Endothelial cell of umbilical vein (primary cell): ENCODE measurements at regions not wholly inside any gene's neighbourhood (a gene's known extent, or its start where the extent isn't known, plus 50 kb on each side); places are given as distances from the start of the nearest gene placed in this dataset.

Experiments
- BruUV-seq: library from RNA; stranded (reverse); fragments of 400-500 nt; replicated peaks from 2 replicates; lab custom pipeline; 2021; lab: Mats Ljungman, UMichigan
- CTCF ChIA-PET: fragments of 300-600, 350-600 bp; sonication (Branson Sonifier 250); formaldehyde crosslinking; loops from one replicate; lab custom pipeline; 2021; ENCODE audit warnings: antibody characterized with exemption, inconsistent platforms; lab: Charles Lee
- POLR2A ChIA-PET: fragments of 300-600, 350-600 bp; sonication (Branson Sonifier 250); formaldehyde crosslinking; loops from one replicate; lab custom pipeline; 2021; ENCODE audit warnings: antibody characterized with exemption, inconsistent platforms; lab: Charles Lee
- DNase-seq: peaks from one replicate; pipeline ENCODE4 v3.0.0-alpha.2; 2011; ENCODE audit warnings: low read depth, low spot score
- FAIRE-seq: peaks from 2 replicates; lab custom pipeline; 2011; peaks lifted over from hg19 to GRCh38; lab: Jason Lieb, UNC
- H2AFZ ChIP-seq: 2 replicates; pipeline ENCODE4 v1.6.0; 2012; ENCODE audit warnings: low read depth, low read length, control low read depth, inconsistent platforms
- H3K27ac ChIP-seq: 2 replicates; pipeline ENCODE4 v1.5.1; 2011; ENCODE audit warnings: low read depth, mild to moderate bottlenecking, control low read depth, low read length, moderate library complexity; ENCODE audit not compliant: insufficient read depth
- H3K27me3 ChIP-seq, 2 experiments: 2 replicates each; pipeline versions ENCODE4 v1.6.0 to v1.6.1; 2011; ENCODE audit warnings: low read length in 2 of 2, mixed read lengths in 1 of 2; ENCODE audit not compliant: control insufficient read depth in 2 of 2, insufficient read depth in 2 of 2
- H3K36me3 ChIP-seq, 2 experiments: 2 replicates in 1 of 2; 3 replicates in 1 of 2; pipeline ENCODE4 v1.5.1; 2011; ENCODE audit warnings: low read length in 2 of 2, mild to moderate bottlenecking in 1 of 2, moderate library complexity in 1 of 2; ENCODE audit not compliant: control insufficient read depth in 2 of 2, insufficient read depth in 2 of 2; ENCODE audit errors: extremely low read depth in 1 of 2
- H3K4me1 ChIP-seq: 3 replicates; pipeline ENCODE4 v1.5.1; 2011; ENCODE audit warnings: mild to moderate bottlenecking, low read length; ENCODE audit not compliant: control insufficient read depth, insufficient read depth; ENCODE audit errors: extremely low read depth
- H3K4me2 ChIP-seq: 2 replicates; pipeline ENCODE4 v1.6.1; 2011; ENCODE audit warnings: low read length, control low read depth, mixed read lengths; ENCODE audit not compliant: insufficient read depth
- H3K4me3 ChIP-seq, 3 experiments: fragments of 200-600 bp in 1 of 3; sonication (generic), shearing (Covaris generic) in 1 of 3; replicated peaks in 1 of 3; 2 replicates each; pipeline ENCODE4 v1.5.1; 2011 to 2016; ENCODE audit warnings: control low read depth in 3 of 3, low read length in 3 of 3, mild to moderate bottlenecking in 2 of 3, inconsistent platforms in 1 of 3, low read depth in 1 of 3, moderate library complexity in 1 of 3; ENCODE audit not compliant: insufficient read depth in 1 of 3
- H3K79me2 ChIP-seq: 2 replicates; pipeline ENCODE4 v1.6.0; 2012; ENCODE audit warnings: low read length, inconsistent platforms; ENCODE audit not compliant: control insufficient read depth, insufficient read depth
- H3K9ac ChIP-seq: replicated peaks from 2 replicates; pipeline ENCODE3; 2011; ENCODE audit warnings: low read length, control low read depth; ENCODE audit not compliant: insufficient read depth; ENCODE audit errors: extremely low read depth
- H3K9me1 ChIP-seq: replicated peaks from 3 replicates; pipeline ENCODE4 v1.6.0; 2011; ENCODE audit warnings: mild to moderate bottlenecking, low read length; ENCODE audit not compliant: control insufficient read depth, insufficient read depth; ENCODE audit errors: extremely low read depth
- H3K9me3 ChIP-seq: replicated peaks from 2 replicates; pipeline ENCODE4 v1.5.1; 2012; ENCODE audit warnings: low read length, inconsistent platforms; ENCODE audit not compliant: control insufficient read depth, insufficient read depth
- H4K20me1 ChIP-seq: replicated peaks from 2 replicates; pipeline ENCODE3; 2011; ENCODE audit warnings: mild to moderate bottlenecking, low read length; ENCODE audit not compliant: control insufficient read depth, insufficient read depth; ENCODE audit errors: extremely low read depth
- EZH2 ChIP-seq: IDR thresholded peaks from 2 replicates; pipeline ENCODE4 v1.6.1; 2012; ENCODE audit warnings: borderline replicate concordance, low read depth, mild to moderate bottlenecking, moderate library complexity, low read length, inconsistent platforms; ENCODE audit not compliant: severe bottlenecking
- FOS ChIP-seq: IDR thresholded peaks from 2 replicates; pipeline ENCODE4 v1.6.1; 2011; ENCODE audit warnings: mild to moderate bottlenecking, low read length, moderate library complexity, borderline replicate concordance; ENCODE audit not compliant: insufficient read depth
- GATA2 ChIP-seq: IDR thresholded peaks from 2 replicates; pipeline ENCODE4 v1.7.0; 2011; ENCODE audit warnings: low read depth, mild to moderate bottlenecking, moderate library complexity, mixed read lengths, low read length; ENCODE audit not compliant: insufficient read length, insufficient read depth
- JUN ChIP-seq: IDR thresholded peaks from 2 replicates; pipeline ENCODE4 v1.6.1; 2011; ENCODE audit warnings: borderline replicate concordance, low read depth; ENCODE audit not compliant: insufficient read length, insufficient read depth
- MYC ChIP-seq: IDR thresholded peaks from one replicate; pipeline ENCODE4 v1.6.1; 2011; ENCODE audit warnings: mild to moderate bottlenecking, low read depth, low read length
- POLR2A ChIP-seq: IDR thresholded peaks from 2 replicates; pipeline ENCODE4 v1.6.1; 2012; ENCODE audit warnings: low read depth, mild to moderate bottlenecking, control low read depth, low read length
- POLR2AphosphoS5 ChIP-seq: IDR thresholded peaks from 2 replicates; pipeline ENCODE4 v1.6.1; 2012; ENCODE audit warnings: low read depth, mild to moderate bottlenecking, control low read depth, low read length, moderate library complexity; ENCODE audit not compliant: insufficient read depth
- dilution Hi-C: fragments of 300-500 bp; cut with MboI; formaldehyde crosslinking; loops from one replicate; pipeline ENCODE4 v1.15.0; 2019; ENCODE audit warnings: low sequenced_read_pairs; ENCODE audit not compliant: extremely low pct_ligation_motif_present
- intact Hi-C: fragments of 100-400 bp; cut with micrococcal nuclease; formaldehyde crosslinking; loops from one replicate; pipeline ENCODE4 v1.10.0; 2022
- TF ChIP-seq, protein P1 (sequence below): IDR thresholded peaks from 2 replicates; pipeline ENCODE4 v1.6.1; 2011; ENCODE audit not compliant: insufficient read depth, insufficient read length
- TF ChIP-seq, protein P2 (sequence below), 2 donors: IDR thresholded peaks; 1 replicate in 1 of 2; 2 replicates in 1 of 2; pipeline ENCODE4 v1.5.1; 2011; ENCODE audit warnings: low read length in 2 of 2, mild to moderate bottlenecking in 2 of 2, moderate library complexity in 2 of 2, control low read depth in 1 of 2, inconsistent platforms in 1 of 2, low read depth in 1 of 2; ENCODE audit not compliant: insufficient read depth in 1 of 2; ENCODE audit errors: extremely low read depth in 1 of 2

DNA sequence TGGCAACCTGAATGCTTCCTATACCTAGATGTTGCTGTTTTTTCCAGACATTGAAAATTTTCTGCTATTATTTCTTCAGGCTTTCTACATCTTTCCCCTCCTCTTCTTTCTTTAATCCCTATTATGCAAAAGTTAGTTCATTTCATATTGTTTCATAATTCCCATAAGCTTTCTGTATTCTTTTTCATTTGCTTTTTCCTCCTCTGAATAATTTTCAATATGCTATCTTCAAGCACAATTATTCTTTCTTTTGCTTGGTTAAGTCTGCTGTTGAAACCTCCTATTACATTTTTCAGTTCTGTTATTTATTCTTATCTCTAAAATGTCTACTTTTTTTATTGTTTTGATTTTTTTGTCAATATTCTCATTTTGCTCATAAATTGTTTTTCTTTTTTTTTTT is 947.1 kb upstream of the MIR17HG start:
- no peaks in the 10 kb centered on the region for H3K79me2 ChIP-seq
- ChIA-PET CTCF (no interaction called here), POLR2A (no interaction called here)
- no peak overlapping the region for H3K4me3 ChIP-seq
- H3K9ac ChIP-seq, result no peak overlapping the region
- no peak overlapping the region for H2AFZ ChIP-seq
- H3K36me3 ChIP-seq, result no peaks in the 10 kb centered on the region
- intact Hi-C loops (no loop called here), dilution Hi-C loops (no loop called here)
- BruUV-seq, result no TSS peak
- H3K4me1 ChIP-seq, result no peaks in the 10 kb centered on the region
- TF ChIP-seq, protein P1, sequence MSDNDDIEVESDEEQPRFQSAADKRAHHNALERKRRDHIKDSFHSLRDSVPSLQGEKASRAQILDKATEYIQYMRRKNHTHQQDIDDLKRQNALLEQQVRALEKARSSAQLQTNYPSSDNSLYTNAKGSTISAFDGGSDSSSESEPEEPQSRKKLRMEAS, result no peak
- no peak overlapping the region for H3K4me2 ChIP-seq
- no peaks in the 10 kb centered on the region for H4K20me1 ChIP-seq
- no peaks in the 10 kb centered on the region for H3K27me3 ChIP-seq
- H3K27ac ChIP-seq, result no peak overlapping the region
- DNase-seq (no peak), FAIRE-seq (no peak)
- no peaks in the 10 kb centered on the region for H3K9me1 ChIP-seq
- no peaks in the 10 kb centered on the region for H3K9me3 ChIP-seq

DNA sequence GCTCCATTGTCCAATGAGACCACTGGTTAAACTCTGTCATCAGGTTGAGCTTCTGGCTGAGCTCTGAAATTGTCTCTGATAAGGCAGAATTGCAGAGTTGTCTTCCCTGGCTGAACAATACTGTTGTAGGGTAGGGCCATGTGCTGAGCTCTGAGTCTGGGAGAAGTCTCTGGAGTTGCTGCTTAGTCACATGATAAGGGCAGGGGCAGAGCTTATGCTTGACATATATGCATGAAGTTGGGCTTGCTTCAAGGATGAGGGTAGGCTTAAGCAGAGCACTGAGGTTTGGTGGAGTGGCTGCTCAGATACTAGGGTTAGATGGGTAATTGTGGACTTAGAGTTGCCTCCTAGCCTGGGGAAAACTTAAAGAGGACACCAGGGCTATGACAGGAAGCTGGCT is 946.3 kb upstream of the MIR17HG start:
- dilution Hi-C loops (no loop called here), intact Hi-C loops (no loop called here)
- TF ChIP-seq JUN (no peak), GATA2 (no peak), EZH2 (no peak), FOS (no peak), POLR2AphosphoS5 (no peak), POLR2A (no peak), MYC (no peak)
- TF ChIP-seq, protein P2, sequence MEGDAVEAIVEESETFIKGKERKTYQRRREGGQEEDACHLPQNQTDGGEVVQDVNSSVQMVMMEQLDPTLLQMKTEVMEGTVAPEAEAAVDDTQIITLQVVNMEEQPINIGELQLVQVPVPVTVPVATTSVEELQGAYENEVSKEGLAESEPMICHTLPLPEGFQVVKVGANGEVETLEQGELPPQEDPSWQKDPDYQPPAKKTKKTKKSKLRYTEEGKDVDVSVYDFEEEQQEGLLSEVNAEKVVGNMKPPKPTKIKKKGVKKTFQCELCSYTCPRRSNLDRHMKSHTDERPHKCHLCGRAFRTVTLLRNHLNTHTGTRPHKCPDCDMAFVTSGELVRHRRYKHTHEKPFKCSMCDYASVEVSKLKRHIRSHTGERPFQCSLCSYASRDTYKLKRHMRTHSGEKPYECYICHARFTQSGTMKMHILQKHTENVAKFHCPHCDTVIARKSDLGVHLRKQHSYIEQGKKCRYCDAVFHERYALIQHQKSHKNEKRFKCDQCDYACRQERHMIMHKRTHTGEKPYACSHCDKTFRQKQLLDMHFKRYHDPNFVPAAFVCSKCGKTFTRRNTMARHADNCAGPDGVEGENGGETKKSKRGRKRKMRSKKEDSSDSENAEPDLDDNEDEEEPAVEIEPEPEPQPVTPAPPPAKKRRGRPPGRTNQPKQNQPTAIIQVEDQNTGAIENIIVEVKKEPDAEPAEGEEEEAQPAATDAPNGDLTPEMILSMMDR (IDR thresholded peaks at IDR 0.05; ENCODE audit: extremely low read depth in 1 of 2, insufficient read depth in 1 of 2, low read depth in 1 of 2, low read length in 2 of 2), result no peak
- TF ChIP-seq, protein P1, result no peak
- H3K4me2 ChIP-seq, result no peak overlapping the region
- FAIRE-seq (no peak), DNase-seq (no peak)
- no peaks in the 10 kb centered on the region for H4K20me1 ChIP-seq
- no peak overlapping the region for H3K9ac ChIP-seq
- no peaks in the 10 kb centered on the region for H3K36me3 ChIP-seq
- no peak overlapping the region for H2AFZ ChIP-seq
- ChIA-PET CTCF (no interaction called here), POLR2A (no interaction called here)
- no TSS peak for BruUV-seq
- H3K79me2 ChIP-seq, result no peaks in the 10 kb centered on the region
- H3K27ac ChIP-seq, result no peak overlapping the region
- H3K9me3 ChIP-seq, result no peaks in the 10 kb centered on the region
- no peaks in the 10 kb centered on the region for H3K9me1 ChIP-seq
- H3K4me3 ChIP-seq, result no peak overlapping the region
- H3K27me3 ChIP-seq, result no peaks in the 10 kb centered on the region
- no peaks in the 10 kb centered on the region for H3K4me1 ChIP-seq
